GM18861 (cell line): ENCODE measurements at regions not wholly inside any gene's neighbourhood (a gene's known extent, or its start where the extent isn't known, plus 50 kb on each side); places are given as distances from the start of the nearest gene placed in this dataset.

Source experiments
- ATAC-seq: cut with Tn5 transposase; IDR thresholded peaks from one replicate; pipeline ENCODE4 v1.9.1; 2021; ENCODE audit not compliant: unreplicated experiment

DNA sequence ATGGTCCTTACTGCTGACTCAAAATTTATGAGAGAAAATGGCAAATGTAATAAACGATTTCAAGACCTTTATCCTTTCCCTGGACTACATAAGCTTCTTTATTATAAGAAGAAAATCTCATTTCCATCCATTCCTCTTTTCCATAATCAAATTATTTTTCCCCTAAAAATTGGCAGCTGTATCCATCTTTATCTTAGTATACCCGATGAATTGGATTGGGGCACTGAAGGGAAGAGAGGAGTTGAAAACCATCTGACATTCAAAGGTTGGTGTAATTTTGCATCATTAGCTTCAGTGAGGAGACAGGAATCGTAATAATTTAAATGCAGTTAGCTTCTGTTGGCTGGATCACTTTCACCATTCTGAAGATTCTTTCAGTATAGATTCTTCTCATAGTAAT lies 574.1 kb downstream of the XIRP2 start:
- ATAC-seq, result no peak

DNA sequence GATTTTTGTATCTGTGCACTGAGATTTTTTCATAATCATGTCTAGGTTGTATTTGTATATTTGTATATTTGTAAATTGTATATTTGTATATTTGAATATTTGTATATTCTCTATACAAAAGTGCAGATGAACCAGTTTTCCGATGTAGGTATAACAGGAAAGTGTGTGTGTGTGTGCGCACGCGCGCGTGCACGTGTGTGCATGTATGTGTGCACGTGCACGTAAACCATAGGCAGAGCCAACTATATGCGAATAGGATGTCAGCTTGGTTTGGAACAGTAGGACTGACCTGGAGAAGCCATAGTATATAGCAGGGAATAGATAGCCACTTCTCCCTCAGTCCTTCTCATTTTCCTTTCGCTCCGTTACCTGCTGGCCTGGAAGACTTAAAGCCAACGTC lies 565.8 kb downstream of the XIRP2 start:
- no peak for ATAC-seq

DNA sequence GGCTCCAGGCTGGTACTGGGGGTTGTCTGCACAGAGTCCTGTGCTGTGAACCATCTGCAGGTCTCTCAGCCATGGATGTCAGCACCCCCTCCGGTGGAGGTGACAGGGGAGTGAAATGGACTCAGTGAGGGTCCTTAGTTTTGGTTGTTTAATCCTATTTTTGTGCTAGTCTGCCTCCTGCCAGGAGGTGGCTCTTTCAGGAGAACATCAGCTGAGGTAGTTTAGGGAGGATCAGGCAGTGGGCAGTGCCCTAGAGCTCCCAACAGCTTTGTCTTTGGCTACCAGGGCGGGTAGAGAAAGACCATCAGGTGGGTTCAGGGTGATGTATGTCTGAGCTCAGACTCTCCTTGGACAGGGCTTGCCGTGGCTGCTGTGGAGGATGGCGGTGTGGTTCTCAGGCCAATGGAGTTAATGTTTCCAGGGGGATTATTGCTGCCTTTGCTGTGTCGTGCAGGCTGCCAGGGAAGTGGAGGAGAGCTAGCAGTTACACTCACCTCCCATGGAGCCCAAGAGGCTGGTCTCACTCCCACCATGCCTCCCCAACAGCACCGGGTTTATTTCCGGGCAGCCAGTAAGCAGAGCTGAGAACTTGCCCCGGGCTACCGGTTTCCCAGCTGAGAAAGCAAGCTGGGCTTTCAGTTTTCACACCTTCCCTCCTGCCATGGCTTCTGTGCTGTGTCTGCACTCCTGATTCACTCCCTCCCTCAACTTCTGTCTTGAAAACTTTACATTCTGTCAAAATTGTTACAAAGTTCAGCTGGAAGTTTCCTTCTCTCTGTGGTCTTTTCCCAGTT lies 563.4 kb downstream of the XIRP2 start:
- no peak for ATAC-seq

- no peak for ATAC-seq
These were observed 562.1 kb downstream of the XIRP2 start for GRCh38 chr2:167450364-167450763.

- ATAC-seq, result no peak
These were observed 552.1 kb downstream of the XIRP2 start for GRCh38 chr2:167440382-167440781.

GRCh38 chr2:167438206-167438605 lies 549.9 kb downstream of the XIRP2 start:
- ATAC-seq, result no peak

DNA sequence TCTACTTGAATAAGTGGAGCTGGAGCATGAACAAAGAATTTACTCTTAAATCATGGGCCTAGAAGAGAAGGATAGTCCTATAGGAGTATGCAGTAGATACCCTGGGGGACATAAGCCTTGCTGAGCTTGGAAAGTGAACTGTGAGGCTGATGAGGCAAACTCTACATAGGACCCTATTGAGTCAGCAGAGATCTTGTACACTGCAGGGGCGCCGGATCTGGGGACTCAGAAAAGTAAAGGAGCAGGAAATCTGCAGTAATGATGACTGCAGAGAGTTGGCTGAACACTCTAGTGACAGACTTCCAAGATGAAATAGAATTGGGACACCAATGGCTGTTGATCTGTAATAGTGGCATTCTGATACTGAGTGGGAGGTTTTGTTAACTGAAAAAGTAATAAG lies 543.7 kb downstream of the XIRP2 start:
- no peak for ATAC-seq

GRCh38 chr2:167430447-167430846 lies 542.2 kb downstream of the XIRP2 start:
- ATAC-seq, result no peak

DNA sequence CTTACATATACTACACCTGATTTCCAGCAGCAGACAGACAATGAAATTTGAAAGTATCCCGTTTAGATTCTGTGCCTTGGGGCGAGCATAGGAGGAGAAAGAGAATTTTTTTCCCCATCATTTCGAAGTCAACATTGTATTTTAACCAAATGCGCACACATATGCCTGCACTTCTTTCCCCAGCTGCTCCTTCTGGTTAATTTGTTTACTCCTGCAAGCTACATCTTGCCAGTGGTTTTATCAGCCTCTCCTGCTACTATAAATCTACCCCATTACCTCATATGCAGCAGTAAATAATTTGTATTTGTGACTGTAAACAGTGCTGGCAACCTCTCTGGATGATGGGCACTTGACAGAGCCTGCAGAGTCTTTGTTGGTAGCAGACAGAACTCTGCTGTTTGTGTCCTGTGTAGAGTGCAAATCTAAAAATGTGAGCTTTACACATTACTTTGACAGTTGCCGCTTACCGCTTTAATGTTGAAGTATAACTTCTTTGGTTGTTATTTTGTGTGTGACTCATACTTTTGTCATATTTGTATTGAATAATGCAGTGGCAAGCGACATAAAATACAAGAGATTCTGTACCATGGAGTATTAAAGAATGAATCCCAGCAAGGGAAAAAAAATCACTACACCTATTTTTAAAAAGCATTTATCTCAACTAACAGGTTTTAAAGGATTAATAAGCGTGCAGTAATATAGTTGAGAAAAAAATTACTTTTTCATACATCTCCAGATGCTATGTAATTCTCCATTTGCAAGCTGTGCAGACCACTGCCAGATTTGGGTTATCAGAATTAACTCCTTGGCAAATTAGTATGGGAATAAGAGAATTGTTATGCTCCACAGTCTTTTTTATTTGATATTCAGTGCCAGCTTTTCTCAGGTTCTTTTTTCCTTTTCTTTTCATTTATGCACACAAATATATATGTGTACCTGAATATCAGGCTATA lies 536.8 kb downstream of the XIRP2 start:
- no peak for ATAC-seq

DNA sequence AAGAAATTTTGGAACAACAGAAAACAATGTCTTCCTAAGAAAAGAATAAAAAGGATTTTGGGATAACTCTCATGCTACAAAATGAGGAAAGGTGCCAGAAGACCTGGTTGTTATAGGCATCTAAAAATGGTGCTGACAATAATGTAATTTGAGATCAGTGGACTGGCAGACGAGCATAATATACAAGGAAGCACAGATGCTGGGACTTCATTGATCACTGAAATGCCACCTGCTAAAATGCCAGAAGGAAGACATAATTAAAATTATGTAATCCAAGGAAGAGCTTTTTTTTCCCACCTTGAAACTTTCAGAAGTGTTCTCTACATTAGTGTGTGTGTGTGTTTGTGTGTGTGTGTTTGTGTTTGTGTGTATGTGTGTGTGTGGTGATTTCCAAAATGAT lies 535.9 kb downstream of the XIRP2 start:
- ATAC-seq, result no peak

GRCh38 chr2:167423731-167424130 lies 535.5 kb downstream of the XIRP2 start:
- ATAC-seq, result no peak

- ATAC-seq, result no peak
These were observed 531.9 kb downstream of the XIRP2 start for GRCh38 chr2:167420211-167420610.

- no peak for ATAC-seq
These were observed 526.8 kb downstream of the XIRP2 start for GRCh38 chr2:167415068-167415467.

DNA sequence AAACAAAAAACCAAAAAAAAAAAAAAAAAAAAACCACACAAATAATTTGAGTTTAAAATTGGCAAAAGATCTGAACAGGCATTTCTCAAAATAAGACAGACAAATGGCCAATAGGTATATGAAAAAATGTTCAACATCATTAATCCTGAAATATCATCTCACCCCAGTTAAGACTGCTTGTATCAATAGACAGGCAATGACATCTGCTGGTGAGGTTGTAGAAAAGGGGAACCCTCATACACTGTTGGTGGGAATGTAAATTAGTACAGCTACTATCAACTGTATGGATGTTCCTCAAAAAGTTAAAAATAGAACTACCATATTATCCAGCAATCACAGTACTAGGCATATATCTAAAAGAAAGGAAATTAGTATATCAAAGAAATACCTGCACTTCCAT lies 523.1 kb downstream of the XIRP2 start:
- no peak for ATAC-seq

GRCh38 chr2:167406558-167406957 lies 518.3 kb downstream of the XIRP2 start:
- no peak for ATAC-seq

DNA sequence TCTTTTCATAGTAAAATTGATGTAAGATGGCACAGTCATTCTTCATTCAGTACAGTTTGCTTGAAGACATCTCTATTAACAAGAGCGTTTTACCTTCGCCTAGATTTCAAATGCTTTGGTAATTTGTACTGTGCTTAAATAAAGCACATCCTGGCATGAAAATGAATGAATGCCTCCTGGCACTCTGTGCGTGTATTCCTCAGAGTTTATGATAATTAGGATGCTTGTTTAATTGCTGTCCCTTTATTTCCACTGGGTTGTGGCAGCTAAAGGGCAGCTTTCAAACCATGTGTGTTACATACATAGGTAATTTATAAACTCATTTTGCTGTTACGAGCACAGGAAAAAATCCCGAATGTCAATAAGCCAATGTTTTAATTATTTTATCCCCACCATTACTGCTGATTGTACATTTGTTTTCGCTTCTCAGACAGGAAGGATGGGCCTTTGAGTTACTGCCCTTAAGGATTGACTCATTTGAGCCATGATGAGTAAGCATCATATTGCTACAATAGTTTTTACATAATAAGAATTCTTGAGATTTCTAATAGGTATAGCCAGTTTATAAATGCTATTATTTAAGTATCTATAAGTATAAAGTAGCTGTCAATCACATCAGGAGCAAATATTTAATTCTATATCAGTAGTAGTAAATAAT lies 516.5 kb downstream of the XIRP2 start:
- no peak for ATAC-seq

- ATAC-seq, result no peak
These were observed 513.0 kb downstream of the XIRP2 start for GRCh38 chr2:167401309-167401708.

DNA sequence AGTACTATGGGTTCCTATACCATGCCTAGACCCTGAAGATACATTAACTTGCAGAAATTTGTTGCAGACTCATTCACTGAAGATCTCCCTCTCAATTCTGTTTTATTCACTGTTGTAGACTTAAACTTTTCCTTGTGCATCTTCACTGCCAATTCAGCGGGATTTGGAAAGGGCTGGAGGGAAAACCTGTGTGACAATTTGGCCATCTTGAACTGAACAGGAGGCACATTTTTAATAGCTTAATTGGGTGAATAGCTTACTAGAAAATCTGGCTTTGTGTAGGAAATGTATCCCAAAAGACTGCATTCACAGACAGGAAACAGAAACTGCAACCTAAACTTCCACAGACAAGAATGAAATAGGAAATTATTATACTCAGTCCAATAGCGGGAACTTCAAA lies 512.3 kb downstream of the XIRP2 start:
- ATAC-seq, result no peak

DNA sequence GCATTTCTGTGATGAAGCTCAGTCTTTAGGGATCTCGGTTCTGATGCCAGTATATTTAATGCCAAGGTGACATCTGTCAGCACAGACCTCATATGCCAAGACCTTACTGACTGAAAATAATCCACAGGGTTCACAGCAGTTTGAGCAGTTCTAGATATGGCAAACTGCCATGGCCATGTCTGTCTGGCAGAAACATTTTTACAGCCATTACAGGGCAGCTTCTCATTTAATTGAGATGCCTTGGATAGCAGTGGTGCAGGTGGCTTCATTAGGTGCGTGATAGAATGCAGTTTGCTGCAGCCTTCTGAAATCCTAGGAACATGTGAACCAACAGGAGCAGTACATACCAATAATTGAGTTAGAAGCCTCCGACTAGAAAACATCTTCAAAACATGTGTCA lies 510.6 kb downstream of the XIRP2 start:
- ATAC-seq, result no peak

GRCh38 chr2:167388901-167389300 lies 500.6 kb downstream of the XIRP2 start:
- no peak for ATAC-seq

GRCh38 chr2:167388497-167388896 lies 500.2 kb downstream of the XIRP2 start:
- ATAC-seq, result no peak

- no peak for ATAC-seq
These were observed 498.4 kb downstream of the XIRP2 start for GRCh38 chr2:167386694-167387093.
